GM20431 (cell line): ENCODE measurements at regions not wholly inside any gene's neighbourhood (a gene's known extent, or its start where the extent isn't known, plus 50 kb on each side); places are given as distances from the start of the nearest gene placed in this dataset.

ENCODE experiments used
- in situ Hi-C: fragments of 300-500 bp; cut with MseI, MboI; formaldehyde crosslinking; loops from one replicate; pipeline ENCODE4 v1.15.0; 2020; ENCODE audit warnings: low sequenced_read_pairs; ENCODE audit not compliant: unreplicated experiment

DNA sequence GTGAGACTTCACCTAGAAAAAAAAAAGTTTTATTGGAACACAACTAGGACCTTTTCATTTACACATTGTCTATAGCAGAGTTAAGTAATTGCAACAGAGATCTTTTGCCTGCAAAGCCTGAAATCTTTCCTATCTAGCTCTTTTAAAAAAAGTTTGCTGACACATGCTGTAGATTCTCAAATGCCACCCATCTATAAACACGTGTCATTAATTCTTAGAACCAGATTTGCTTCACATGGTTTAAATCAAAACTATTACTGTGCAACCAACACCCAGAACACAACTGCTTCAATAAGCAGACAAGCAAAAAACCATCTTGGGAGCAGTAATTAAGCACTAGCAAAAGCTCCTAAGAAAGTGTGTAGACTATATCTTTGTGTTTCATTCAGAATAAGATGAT lies 55.0 kb downstream of the OXSM start:
- in situ Hi-C loops = no loop called here

GRCh38 chr3:25846282-25846681 lies 56.4 kb downstream of the OXSM start:
- in situ Hi-C loops = no loop called here

DNA sequence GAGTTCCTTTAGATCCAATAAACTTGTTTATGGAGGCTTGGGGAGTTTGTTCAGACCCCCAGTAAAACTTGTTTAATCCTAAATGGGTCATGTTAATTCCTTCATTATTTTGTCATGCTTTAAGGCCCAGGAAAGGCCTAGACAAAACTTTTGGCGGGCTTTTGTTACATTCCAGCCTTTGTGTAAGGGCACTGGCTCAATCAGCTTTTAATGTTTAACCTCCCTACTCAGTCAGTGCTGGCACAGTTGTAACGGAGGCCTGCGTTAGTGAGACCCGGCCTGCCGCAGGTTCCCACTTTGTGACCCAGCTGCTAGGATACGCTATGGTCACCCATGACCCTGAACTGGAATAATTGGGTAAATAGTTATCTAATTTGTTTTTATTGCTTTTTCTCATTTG lies 59.2 kb downstream of the OXSM start:
- in situ Hi-C loops = no loop called here

DNA sequence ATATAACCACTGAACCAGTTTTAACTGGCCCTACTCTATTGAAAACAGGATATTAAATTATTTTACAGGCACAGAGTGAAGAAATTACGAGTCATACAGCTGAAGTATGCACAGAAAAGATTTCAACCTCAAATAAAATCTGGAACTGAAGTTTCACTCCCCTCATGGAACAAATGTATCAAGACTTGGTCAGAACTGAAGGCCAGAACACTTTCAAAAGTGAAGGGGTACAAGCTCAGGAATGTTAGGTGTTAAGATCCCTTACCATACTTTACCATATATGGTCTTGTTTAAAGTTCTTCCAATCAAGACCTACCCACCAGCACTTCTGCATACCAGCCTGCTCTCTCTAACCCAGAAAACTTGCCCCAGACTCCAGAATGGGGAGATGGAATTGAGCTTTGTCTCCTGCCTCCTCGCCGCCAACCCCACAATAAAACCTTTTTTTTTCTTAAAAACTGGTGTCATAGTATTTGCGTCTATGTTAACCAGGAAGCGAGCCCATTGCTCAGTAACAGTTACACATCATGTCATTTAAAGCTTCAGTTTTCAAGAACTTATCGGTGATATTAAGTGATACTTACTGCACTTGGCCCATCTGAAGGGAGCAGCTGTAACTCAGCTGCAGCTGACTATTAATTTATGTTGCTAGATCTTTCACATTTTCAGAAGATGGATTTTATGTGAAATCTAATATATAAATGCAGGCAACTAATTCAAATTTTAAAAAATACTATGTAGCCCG lies 59.9 kb downstream of the OXSM start:
- in situ Hi-C loops = loop anchor here (25.0 kb wide), 1 partner anchor 213 kb away; no protein-coding TSS in a partner anchor

DNA sequence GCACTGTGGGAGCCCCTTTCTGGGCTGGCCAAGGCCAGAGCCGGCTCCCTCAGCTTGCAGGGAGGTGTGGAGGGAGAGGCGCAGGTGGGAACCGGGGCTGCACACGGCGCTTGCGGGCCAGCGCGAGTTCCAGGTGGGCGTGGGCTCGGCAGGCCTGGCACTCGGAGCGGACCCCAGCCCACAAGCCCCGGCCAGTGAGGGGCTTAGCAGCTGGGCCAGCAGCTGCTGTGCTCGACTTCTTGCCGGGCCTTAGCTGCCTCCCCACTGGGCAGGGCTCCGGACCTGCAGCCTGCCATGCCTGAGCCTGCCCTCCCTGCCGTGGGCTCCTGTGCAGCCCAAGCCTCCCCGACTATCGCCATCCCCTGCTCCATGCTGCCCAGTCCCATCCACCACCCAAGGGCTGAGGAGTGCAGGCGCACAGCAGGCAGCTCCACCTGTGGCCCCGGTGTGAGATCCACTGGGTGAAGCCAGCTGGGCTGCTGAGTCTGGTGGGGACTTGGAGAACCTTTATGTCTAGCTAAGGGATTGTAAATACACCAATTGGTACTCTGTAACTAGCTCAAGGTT lies 61.9 kb downstream of the OXSM start:
- in situ Hi-C loops = loop anchor here (25.0 kb wide), 1 partner anchor 214 kb away; no protein-coding TSS in a partner anchor

DNA sequence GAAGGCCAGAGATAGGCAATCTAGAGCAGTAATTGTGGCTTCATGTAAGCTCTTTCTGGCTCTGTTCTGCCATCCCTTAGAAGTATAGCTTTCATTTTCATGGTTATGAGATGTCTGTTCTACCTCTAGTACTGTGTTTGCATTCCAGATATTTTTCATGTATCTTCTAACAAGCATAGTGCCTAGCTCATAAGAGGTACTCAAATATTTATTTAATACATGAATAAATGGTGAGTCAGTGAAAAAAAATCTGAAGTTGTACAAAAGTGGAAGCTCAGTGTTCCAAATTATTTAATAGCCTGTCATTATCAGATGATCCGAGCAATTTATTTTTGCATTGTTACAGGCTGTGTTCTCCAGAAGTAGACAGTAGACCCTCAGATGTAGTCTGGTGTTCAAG lies 64.3 kb downstream of the OXSM start:
- in situ Hi-C loops = loop anchor here (25.0 kb wide), 1 partner anchor 217 kb away; no protein-coding TSS in a partner anchor

DNA sequence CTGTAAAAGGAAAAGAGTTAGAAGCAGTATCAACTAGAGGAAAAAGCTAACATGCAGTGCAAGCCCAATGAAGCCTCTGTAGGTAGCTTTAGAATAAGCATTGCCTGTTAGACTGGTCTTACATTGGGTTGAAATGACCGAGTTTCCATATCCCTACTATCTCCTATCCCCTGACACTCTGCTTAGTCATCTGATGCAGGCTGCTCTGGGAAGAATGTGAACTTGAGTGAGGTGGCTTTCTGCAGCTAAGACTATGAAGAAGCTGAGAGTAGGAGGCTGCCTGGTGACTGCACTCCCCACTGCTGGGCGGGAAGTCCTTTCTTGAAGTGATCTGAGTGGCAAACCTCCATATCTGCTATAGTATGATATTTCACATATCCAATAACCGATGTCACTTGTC lies 64.7 kb downstream of the OXSM start:
- in situ Hi-C loops = loop anchor here (25.0 kb wide), 1 partner anchor 217 kb away; no protein-coding TSS in a partner anchor

- in situ Hi-C loops = loop anchor here (25.0 kb wide), 1 partner anchor 218 kb away; no protein-coding TSS in a partner anchor
Observed at GRCh38 chr3:25855266-25855784, 65.4 kb downstream of the OXSM start.

DNA sequence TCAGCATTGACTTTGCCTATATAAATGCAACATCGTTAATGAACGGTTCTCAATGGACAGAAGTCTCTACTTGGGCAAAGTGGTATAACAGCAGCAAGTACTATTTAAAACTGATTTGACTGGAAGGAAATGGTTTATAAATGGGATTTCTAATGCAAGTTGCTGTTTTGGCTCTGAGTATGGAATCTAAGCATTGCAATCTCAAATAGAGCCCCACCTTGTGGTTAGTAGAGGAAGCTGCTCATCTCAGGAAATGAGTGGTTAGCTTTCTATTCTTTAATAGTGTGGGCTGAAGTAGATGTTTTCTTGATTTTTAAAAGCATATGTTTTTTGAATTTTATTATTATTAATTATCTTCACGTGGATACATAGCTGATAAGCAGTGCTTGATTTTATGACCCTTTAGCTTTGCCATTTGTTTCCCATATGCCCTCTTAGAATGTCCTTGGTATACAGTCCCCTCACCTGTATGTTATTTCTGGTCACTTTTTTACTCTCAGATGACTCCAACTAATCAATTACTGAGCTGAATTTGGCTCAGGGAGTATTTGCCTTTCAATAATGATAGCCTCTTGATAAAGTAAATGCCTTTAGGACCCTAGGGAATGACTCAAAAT lies 67.1 kb downstream of the OXSM start:
- in situ Hi-C loops = loop anchor here (25.0 kb wide), 1 partner anchor 220 kb away; no protein-coding TSS in a partner anchor

DNA sequence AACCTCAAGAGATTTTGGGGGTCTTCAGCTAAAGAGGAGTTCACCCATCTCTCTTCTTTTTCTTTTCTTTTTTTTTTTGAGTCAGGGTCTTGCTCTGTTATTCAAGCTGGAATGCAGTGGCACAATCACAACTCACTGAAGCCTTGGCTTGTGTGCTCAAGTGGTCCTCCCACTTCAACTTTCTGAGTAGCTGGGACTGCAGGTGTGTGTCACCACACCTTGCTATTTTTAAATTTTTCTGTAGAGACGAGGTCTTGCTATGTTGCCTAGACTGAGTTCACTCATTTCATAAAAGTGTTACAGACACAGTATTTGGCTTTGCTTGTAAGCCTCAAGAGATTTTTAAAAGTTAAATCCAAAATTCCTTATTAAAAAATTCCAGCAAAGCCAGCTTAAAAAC lies 71.7 kb downstream of the OXSM start:
- in situ Hi-C loops = loop anchor here (25.0 kb wide), 1 partner anchor 224 kb away; no protein-coding TSS in a partner anchor

GRCh38 chr3:25863011-25863415 lies 73.1 kb downstream of the OXSM start:
- in situ Hi-C loops = loop anchor here (25.0 kb wide), 1 partner anchor 226 kb away; no protein-coding TSS in a partner anchor

- in situ Hi-C loops = loop anchor here (25.0 kb wide), 1 partner anchor 226 kb away; no protein-coding TSS in a partner anchor
Observed at GRCh38 chr3:25863416-25863959, 73.6 kb downstream of the OXSM start.

DNA sequence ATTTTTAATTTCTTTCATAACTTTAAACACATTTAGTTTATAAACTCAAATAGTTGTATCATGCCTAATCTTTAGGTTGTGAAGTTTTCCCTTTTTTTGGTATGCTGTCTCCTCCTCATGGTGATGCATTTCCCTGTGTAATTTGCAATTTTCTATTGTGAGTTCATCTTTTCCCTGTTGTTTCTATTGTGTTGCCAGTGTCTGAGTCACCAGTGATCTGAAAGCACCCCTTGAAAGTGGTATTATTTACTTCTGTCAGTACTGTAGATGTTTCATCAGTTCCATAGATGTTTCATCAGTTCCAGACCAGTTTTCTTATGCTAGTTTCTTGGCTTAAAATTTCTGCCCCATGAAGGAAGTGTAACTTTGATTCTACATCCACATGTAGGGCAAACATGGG lies 80.6 kb downstream of the OXSM start:
- in situ Hi-C loops = loop anchor here (25.0 kb wide), 1 partner anchor 233 kb away; no protein-coding TSS in a partner anchor

- in situ Hi-C loops = loop anchor here (25.0 kb wide), 1 partner anchor 235 kb away; no protein-coding TSS in a partner anchor
Observed at GRCh38 chr3:25872200-25872877, 82.4 kb downstream of the OXSM start.

- in situ Hi-C loops = no loop called here
Observed at GRCh38 chr3:25883492-25883891, 93.6 kb downstream of the OXSM start.

DNA sequence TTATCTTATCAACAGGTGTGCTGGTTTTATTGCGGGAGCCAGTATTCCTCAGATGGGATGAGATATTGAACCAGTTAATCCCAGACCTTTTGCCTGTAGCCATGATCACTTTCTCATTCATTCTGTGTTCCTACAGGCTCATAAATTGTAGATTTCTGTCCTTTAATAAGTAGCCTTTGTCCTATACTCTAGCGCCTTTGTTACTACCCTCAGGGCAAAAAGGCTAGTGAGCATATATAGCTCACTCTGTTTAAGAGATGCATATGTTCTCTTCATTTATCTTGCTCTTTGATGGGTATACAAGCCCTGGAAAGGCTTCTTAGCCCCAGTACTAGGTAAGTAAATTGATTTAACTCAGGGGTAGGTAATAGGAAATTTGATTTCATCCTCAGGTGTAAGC lies 95.1 kb downstream of the OXSM start:
- in situ Hi-C loops = no loop called here

DNA sequence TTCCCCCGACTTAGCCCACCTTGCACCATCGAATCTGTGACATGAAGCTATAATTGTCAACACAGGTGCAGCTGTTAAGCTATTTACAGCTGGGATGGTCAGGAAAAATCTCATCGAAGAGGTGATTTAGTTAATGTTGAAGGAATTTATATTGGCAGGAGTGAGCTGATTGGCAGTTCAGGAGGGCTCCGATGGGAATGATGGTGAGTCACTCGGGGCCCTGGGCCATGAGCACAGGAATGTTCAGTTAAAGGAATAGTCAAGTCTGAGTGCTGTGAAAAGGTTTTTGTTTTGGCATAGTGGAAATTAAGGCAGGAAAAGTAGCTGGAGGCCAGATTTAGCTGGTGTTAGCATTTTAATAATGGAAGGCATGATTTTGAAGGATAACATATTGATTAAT lies 95.7 kb downstream of the OXSM start:
- in situ Hi-C loops = no loop called here

GRCh38 chr3:25887907-25888306 lies 98.0 kb downstream of the OXSM start:
- in situ Hi-C loops = no loop called here

- in situ Hi-C loops = no loop called here
Observed at GRCh38 chr3:25888892-25889524, 99.1 kb downstream of the OXSM start.
